ENCODE measurements at regions not wholly inside any gene's neighbourhood (a gene's known extent, or its start where the extent isn't known, plus 50 kb on each side); places are given as distances from the start of the nearest gene placed in this dataset.

DNA sequence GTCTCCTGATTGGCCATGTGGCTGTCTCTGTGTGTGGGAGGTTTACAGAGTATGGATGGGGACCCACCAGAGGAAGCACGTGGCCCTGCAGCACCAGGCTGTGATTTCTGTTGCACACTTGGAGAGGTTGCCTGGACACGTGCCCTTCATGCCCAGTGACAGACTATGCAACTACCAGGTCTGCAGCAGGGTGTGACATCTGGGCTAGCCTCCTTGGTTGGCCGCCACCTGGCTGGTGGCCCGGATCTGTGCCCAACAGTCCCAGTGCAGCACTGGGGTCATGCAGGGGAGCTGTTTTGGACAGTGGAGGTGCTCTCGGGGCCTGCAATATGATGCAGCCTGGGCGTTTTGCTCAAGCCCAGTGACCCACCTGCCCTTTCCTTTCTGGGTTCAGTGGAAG, 212.5 kb downstream of the UBE3A start:
- TF ChIP-seq, protein P1, sequence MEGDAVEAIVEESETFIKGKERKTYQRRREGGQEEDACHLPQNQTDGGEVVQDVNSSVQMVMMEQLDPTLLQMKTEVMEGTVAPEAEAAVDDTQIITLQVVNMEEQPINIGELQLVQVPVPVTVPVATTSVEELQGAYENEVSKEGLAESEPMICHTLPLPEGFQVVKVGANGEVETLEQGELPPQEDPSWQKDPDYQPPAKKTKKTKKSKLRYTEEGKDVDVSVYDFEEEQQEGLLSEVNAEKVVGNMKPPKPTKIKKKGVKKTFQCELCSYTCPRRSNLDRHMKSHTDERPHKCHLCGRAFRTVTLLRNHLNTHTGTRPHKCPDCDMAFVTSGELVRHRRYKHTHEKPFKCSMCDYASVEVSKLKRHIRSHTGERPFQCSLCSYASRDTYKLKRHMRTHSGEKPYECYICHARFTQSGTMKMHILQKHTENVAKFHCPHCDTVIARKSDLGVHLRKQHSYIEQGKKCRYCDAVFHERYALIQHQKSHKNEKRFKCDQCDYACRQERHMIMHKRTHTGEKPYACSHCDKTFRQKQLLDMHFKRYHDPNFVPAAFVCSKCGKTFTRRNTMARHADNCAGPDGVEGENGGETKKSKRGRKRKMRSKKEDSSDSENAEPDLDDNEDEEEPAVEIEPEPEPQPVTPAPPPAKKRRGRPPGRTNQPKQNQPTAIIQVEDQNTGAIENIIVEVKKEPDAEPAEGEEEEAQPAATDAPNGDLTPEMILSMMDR (IDR thresholded peaks at IDR 0.05; ENCODE audit: insufficient read depth, low read length) = no peak
- TF ChIP-seq POLR2AphosphoS5 (IDR thresholded peaks at IDR 0.05; ENCODE audit: low read depth) (no peak), SPI1 (IDR thresholded peaks at IDR 0.05; ENCODE audit: borderline replicate concordance, low read depth) (no peak)

Data from HL-60 (cell line).